Islet precursor cell (in vitro differentiated cells): ENCODE measurements at regions not wholly inside any gene's neighbourhood (a gene's known extent, or its start where the extent isn't known, plus 50 kb on each side); places are given as distances from the start of the nearest gene placed in this dataset.

Experiments
- DNase-seq: peaks from one replicate; pipeline ENCODE4 v3.0.0-alpha.2; 2018

GRCh38 chr3:124415446-124415960 is 314.7 kb upstream of the UMPS start:
- DNase-seq, result no peak

DNA sequence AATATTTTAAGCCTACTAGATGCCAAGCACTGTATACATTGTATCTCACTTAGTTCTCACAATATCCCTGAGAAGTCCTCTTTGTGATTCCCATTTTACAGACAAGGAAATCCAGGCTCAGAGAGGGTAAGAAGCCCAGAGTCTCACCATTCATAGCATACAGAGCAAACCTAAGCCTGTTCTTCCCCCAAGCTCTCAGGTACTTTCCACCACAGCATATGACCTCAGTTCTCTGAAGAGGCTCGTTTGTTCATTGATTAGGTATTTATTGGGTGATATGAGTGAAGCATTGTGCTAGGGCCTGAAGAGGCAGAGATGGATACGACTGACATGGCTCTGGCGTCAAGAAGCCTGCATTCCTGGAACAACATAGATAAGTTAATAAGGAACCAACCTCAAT is 310.9 kb upstream of the UMPS start:
- DNase-seq, result no peak

DNA sequence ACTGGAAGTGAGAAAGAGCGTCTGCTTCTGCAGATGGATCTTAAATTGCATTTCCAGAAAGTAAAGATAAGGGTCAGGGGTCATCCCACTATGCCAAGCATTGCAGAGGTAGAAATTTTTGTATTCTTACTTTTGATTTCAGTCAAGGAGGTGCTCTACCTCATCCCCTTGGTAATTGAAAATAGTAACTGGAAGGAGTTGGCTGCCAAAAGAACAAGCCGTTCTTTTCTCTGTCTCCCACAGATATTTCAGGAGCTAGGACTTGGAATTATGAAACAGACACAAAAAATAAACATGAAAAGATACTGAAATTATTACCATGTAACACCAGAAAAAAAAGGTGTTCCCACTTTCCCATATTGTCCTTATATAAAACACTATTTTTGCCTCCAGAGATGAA is 309.9 kb upstream of the UMPS start:
- DNase-seq, result no peak

- DNase-seq, result peak; percentile 52
Measured at GRCh38 chr3:124422805-124423204, 307.4 kb upstream of the UMPS start.

DNA sequence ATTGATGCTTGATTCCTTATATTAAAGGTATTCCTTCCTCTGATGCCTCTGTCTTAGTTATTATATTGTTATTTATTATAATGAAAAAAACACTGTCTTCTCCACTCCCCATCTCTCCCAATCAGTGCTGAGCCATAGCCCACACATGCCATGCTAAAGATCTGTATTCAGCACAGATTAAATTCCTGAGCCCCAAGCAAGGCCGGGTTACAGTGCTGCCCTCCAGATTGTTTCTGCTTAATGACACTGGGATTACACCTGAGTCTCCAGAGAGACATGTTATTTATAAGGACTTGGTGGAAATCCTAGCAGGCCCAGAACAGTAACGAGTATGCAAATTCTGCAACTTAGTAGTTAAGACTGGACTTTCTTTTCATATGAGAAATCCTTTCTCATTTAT is 305.9 kb upstream of the UMPS start:
- DNase-seq, result no peak

GRCh38 chr3:124425972-124426371 is 304.3 kb upstream of the UMPS start:
- no peak for DNase-seq

DNA sequence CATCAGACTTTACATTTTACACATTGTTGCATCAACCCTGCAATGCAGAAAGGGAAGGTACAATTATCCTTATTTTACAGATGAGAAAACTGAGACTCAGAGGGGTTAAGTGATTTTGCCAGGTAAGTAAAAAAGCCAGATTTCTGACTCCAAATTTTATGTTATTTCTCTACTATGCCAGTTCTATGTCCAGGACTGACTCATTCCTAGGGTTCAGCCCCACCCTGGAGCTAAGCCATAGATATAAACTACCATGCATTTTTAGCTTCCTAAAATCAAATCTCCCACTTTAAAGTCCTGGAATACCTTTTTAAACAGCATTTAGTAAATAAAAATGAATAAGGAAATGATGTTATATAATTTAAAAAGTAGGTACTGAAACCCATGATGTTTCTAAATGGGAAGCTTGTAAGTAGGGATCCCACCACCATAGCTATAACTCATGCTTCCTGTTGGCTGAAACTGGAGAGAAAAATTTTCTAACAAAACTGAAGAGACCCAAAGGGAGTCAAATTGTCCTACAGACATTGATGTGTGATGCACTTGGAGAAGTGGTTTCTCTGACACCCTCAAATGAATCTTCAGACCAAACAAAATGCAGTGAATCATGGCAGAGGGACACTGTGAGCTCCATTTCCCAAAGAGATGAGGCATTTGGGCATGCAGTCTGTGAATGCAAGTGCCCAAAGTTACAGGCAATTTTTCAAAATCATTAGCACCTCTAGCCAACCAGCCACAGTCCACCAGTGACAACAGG is 301.7 kb upstream of the UMPS start:
- DNase-seq, result no peak

GRCh38 chr3:124429129-124429815 is 301.0 kb upstream of the UMPS start:
- no peak for DNase-seq

- DNase-seq, result no peak
Measured at GRCh38 chr3:124431331-124431994, 298.8 kb upstream of the UMPS start.

- no peak for DNase-seq
Measured at GRCh38 chr3:124434176-124434575, 296.1 kb upstream of the UMPS start.

GRCh38 chr3:124435467-124435866 is 294.8 kb upstream of the UMPS start:
- DNase-seq, result no peak

DNA sequence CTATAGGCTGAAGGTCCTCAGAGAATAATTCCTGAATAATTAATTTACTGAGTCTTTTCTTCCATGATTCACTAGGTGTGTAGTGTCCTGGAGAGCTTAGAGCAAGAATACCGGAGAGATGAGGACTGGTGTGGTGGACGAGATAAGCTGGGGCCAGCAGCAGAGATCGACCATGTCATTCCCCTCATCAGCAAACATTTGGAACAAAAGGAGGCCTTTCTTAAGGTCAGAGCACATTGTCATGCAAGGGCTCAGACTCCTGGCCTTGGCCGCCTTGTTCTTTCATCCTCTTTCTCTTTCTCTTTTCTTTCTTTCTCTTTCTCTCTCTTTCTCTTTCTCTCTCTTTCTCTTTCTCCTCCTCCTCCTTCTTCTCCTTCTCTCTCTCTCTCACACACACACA is 291.4 kb upstream of the UMPS start:
- DNase-seq, result no peak

DNA sequence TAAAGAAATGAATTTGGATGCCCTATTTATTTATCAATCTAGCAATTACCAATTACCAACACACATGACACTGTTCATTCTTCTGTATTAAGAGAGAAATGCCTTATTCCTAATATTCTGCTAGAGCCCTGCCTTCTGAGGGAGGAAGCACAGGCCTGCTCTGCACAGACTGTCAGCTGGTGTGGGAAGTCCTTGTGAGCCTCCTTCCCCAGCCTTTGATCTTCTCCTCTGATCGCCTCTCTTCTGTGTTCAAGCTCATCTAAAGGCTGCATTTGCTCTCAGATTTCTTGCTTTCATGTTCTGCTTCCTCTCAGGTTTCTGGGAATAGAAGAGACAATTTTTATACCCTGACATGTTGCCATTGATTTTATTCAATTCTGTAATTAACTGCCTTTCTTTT is 290.6 kb upstream of the UMPS start:
- no peak for DNase-seq

GRCh38 chr3:124441766-124442165 is 288.5 kb upstream of the UMPS start:
- DNase-seq, result no peak

GRCh38 chr3:124442463-124442862 is 287.8 kb upstream of the UMPS start:
- DNase-seq, result no peak

- DNase-seq, result no peak
Measured at GRCh38 chr3:124443446-124443845, 286.8 kb upstream of the UMPS start.

DNA sequence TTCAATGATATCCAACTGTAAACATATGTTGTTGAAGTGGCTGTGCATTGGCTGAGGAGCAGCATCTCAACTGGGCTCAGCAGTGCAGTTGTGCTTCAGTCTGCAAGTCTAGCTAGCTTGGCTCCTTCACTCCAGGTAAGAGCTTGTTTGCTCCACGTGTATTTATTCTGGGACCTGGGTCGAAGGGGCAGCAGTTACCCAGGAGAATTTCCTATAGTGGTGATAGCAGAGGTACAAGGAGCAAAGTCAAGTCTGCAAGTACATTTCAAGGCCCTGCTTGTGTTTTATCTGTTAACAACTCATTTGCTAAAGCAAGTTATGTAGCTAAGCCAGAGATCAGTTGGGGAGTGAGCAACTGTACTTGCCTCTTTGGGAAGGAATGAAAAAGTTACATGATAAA is 286.2 kb upstream of the UMPS start:
- DNase-seq, result no peak

DNA sequence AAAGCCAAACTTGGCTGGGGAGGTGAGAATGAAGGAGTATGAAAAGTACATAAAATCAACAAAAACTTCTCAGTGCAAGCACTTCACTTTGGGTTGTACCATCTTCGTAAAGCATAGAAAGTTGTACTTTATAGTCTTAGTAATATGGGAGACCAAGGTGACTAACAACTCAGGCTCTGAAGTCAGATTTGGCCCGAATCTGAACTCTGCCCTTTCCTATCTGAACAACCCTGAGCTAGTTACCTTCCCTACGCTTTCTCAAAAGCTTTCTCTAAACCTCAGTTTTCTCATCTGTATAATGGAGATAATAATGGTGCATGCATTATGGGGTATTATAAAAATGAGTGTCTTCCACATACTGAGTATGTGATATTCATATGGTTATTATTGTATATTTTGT is 285.4 kb upstream of the UMPS start:
- DNase-seq, result no peak

GRCh38 chr3:124447845-124448244 is 282.4 kb upstream of the UMPS start:
- no peak for DNase-seq

DNA sequence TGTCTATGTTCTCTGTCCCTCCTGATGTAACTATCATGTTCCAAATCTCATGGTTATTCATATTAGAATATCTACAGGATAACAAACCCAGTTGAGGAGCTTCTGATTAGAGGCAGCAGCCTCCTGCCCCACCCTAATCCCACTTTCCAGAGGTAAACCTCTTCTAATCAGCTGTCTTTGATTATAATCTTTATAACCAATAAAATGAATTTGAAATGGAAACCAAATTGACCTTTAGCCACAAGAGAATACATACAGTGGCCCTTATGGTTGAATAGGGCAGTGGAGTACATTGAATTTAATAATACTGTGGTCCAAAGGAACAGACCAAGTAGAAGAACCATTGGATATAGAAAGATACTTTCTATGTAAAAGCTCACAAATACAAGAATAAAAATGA is 281.3 kb upstream of the UMPS start:
- DNase-seq, result no peak

GRCh38 chr3:124450366-124450765 is 279.9 kb upstream of the UMPS start:
- DNase-seq, result no peak

DNA sequence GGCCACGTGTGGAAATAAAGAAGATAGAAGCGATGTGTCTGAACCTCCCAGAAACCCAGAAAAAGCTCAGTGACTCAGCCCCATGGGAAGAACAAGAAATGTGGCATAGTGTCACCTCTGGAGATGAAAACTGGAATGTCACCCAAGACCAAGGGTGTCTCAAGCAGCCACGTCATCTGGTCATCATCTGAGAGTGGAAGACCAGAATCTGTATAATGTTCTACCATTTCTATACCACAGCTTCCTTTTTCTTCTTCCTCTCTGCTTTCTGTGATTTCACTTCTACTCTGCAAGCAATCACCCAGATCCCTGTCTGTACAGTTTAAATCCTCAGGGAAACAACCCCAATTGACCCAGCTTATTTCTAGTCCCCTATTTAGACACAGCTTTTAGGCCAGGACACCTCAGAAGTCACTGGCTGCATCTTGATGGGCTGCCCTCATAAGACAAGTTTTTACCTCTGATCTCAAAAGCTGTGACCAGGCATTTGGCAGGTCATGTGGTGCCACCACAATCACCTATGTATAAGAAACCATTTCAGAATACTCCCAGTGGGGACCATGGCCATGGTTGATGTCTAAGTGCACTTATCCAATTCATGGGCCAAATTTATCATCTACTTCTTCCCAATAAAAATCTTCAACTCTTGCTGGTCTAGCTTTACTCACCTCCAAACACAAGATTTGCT is 278.5 kb upstream of the UMPS start:
- no peak for DNase-seq

- DNase-seq, result no peak
Measured at GRCh38 chr3:124453189-124453588, 277.1 kb upstream of the UMPS start.
